ENCODE measurements at regions not wholly inside any gene's neighbourhood (a gene's known extent, or its start where the extent isn't known, plus 50 kb on each side); places are given as distances from the start of the nearest gene placed in this dataset.

- TF ChIP-seq, protein P1, sequence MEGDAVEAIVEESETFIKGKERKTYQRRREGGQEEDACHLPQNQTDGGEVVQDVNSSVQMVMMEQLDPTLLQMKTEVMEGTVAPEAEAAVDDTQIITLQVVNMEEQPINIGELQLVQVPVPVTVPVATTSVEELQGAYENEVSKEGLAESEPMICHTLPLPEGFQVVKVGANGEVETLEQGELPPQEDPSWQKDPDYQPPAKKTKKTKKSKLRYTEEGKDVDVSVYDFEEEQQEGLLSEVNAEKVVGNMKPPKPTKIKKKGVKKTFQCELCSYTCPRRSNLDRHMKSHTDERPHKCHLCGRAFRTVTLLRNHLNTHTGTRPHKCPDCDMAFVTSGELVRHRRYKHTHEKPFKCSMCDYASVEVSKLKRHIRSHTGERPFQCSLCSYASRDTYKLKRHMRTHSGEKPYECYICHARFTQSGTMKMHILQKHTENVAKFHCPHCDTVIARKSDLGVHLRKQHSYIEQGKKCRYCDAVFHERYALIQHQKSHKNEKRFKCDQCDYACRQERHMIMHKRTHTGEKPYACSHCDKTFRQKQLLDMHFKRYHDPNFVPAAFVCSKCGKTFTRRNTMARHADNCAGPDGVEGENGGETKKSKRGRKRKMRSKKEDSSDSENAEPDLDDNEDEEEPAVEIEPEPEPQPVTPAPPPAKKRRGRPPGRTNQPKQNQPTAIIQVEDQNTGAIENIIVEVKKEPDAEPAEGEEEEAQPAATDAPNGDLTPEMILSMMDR (IDR thresholded peaks at IDR 0.05; ENCODE audit: low read length), result no peak
- TF ChIP-seq EZH2 (optimal IDR thresholded peaks at IDR 0.05; ENCODE audit: low read depth, low read length), result no peak
- no peak for TF ChIP-seq EZH2phosphoT487 (IDR thresholded peaks at IDR 0.05; ENCODE audit: low read length)
These were observed 258.1 kb upstream of the ROPN1 start for GRCh38 chr3:124250053-124250452.
